GM23338 (cell line): ENCODE measurements at regions not wholly inside any gene's neighbourhood (a gene's known extent, or its start where the extent isn't known, plus 50 kb on each side); places are given as distances from the start of the nearest gene placed in this dataset.

Source experiments
- ATAC-seq: fragments of 200-7000 bp; cut with Tn5 transposase; 3 replicates; pipeline ENCODE4 v1.9.1; 2020
- DNase-seq: peaks from one replicate; pipeline ENCODE4 v3.0.0-alpha.2; 2015; ENCODE audit warnings: low spot score
- H2AFZ ChIP-seq: fragments of 200-600 bp; sonication (generic); 2 replicates; pipeline ENCODE4 v1.8.0; 2016; ENCODE audit warnings: antibody characterized with exemption, mild to moderate bottlenecking, moderate library complexity
- H3F3A ChIP-seq: fragments of 200-600 bp; sonication (generic); replicated peaks from 2 replicates; pipeline ENCODE4 v1.8.0; 2017; ENCODE audit warnings: antibody characterized with exemption, mixed run types, low read depth
- H3K27ac ChIP-seq: fragments of 200-600 bp; sonication (generic); 2 replicates; pipeline ENCODE4 v1.6.1; 2016; ENCODE audit warnings: low read depth
- H3K27me3 ChIP-seq: fragments of 200-600 bp; sonication (generic); 2 replicates; pipeline ENCODE4 v1.8.0; 2016; ENCODE audit warnings: mild to moderate bottlenecking, mixed run types, moderate library complexity; ENCODE audit not compliant: insufficient read depth
- H3K36me3 ChIP-seq: fragments of 200-600 bp; sonication (generic); 2 replicates; pipeline ENCODE4 v1.8.0; 2016; ENCODE audit warnings: mild to moderate bottlenecking; ENCODE audit not compliant: insufficient read depth
- H3K4me1 ChIP-seq: fragments of 200-600 bp; sonication (generic); 2 replicates; pipeline ENCODE4 v1.8.0; 2016; ENCODE audit warnings: mild to moderate bottlenecking, moderate library complexity; ENCODE audit not compliant: insufficient read depth
- H3K4me2 ChIP-seq: fragments of 200-600 bp; sonication (generic); 2 replicates; pipeline ENCODE4 v1.7.1; 2017; ENCODE audit warnings: mixed run types
- H3K4me3 ChIP-seq: fragments of 200-600 bp; sonication (generic); 2 replicates; pipeline ENCODE4 v1.6.1; 2016; ENCODE audit warnings: mixed run types
- H3K79me2 ChIP-seq: fragments of 200-600 bp; sonication (generic); replicated peaks from 2 replicates; pipeline ENCODE4 v1.8.0; 2017; ENCODE audit warnings: mild to moderate bottlenecking; ENCODE audit not compliant: insufficient read depth
- H3K9me2 ChIP-seq: fragments of 200-600 bp; sonication (generic); 2 replicates; pipeline ENCODE4 v1.8.0; 2017; ENCODE audit not compliant: insufficient read depth
- H4K20me1 ChIP-seq: fragments of 200-600 bp; sonication (generic); replicated peaks from 2 replicates; pipeline ENCODE4 v1.8.0; 2017; ENCODE audit warnings: mild to moderate bottlenecking; ENCODE audit not compliant: insufficient read depth
- H3K27ac Mint-ChIP-seq: 2 replicates; pipeline ENCODE4 v1.8.0; 2020; ENCODE audit warnings: inconsistent platforms, mild to moderate bottlenecking, moderate library complexity, mixed read lengths
- H3K27me3 Mint-ChIP-seq: 3 replicates; pipeline ENCODE4 v1.8.0; 2022; ENCODE audit warnings: low read depth, mild to moderate bottlenecking, moderate library complexity, mixed read lengths, inconsistent platforms; ENCODE audit not compliant: insufficient read depth, poor library complexity
- H3K36me3 Mint-ChIP-seq: 3 replicates; pipeline ENCODE4 v1.8.0; 2021; ENCODE audit warnings: low read depth, mild to moderate bottlenecking, inconsistent platforms, moderate library complexity, mixed read lengths
- H3K4me1 Mint-ChIP-seq: 3 replicates; pipeline ENCODE4 v1.8.0; 2020; ENCODE audit warnings: mild to moderate bottlenecking, inconsistent platforms, mixed read lengths
- H3K4me3 Mint-ChIP-seq: 3 replicates; pipeline ENCODE4 v1.8.0; 2021; ENCODE audit warnings: moderate library complexity, mild to moderate bottlenecking, inconsistent platforms, mixed read lengths
- H3K9me3 Mint-ChIP-seq: 3 replicates; pipeline ENCODE4 v1.8.0; 2020; ENCODE audit warnings: moderate library complexity, mild to moderate bottlenecking, inconsistent platforms, mixed read lengths
- CREB1 ChIP-seq: fragments of 250-450 bp; sonication (Bioruptor Pico); IDR thresholded peaks from 2 replicates; pipeline ENCODE4 v1.5.0; 2020; ENCODE audit warnings: low read depth, mild to moderate bottlenecking, moderate library complexity
- CTCF ChIP-seq, 2 experiments: fragments of 200-600 bp in 1 of 2; sonication (generic) in 1 of 2; conservative IDR thresholded peaks; 2 replicates each; pipeline versions ENCODE4 v1.5.1 to v1.6.1; 2016 to 2017; ENCODE audit warnings: antibody characterized with exemption in 2 of 2, low read depth in 2 of 2, mild to moderate bottlenecking in 2 of 2, moderate library complexity in 1 of 2
- ETS1 ChIP-seq: IDR thresholded peaks from 2 replicates; pipeline ENCODE4 v1.6.1; 2016; ENCODE audit warnings: antibody characterized with exemption
- EZH2 ChIP-seq: fragments of 200-600 bp; sonication (generic); IDR thresholded peaks from one replicate; pipeline ENCODE4 v1.8.0; 2017; ENCODE audit warnings: antibody characterized with exemption, mild to moderate bottlenecking, low read depth; ENCODE audit not compliant: unreplicated experiment
- EZH2phosphoT487 ChIP-seq: fragments of 200-600 bp; sonication (generic); IDR thresholded peaks from one replicate; pipeline ENCODE4 v1.8.1; 2018; ENCODE audit warnings: antibody characterized with exemption; ENCODE audit not compliant: unreplicated experiment
- JUNB ChIP-seq: IDR thresholded peaks from one replicate; pipeline ENCODE4 v1.6.1; 2016; ENCODE audit warnings: antibody characterized with exemption; ENCODE audit not compliant: unreplicated experiment
- NANOG ChIP-seq: IDR thresholded peaks from 2 replicates; pipeline ENCODE4 v1.6.1; 2016; ENCODE audit warnings: antibody characterized with exemption, borderline replicate concordance
- POLR2AphosphoS5 ChIP-seq: IDR thresholded peaks from 2 replicates; pipeline ENCODE4 v1.6.1; 2016; ENCODE audit warnings: antibody characterized with exemption, low read depth
- REST ChIP-seq: IDR thresholded peaks from one replicate; pipeline ENCODE4 v1.6.1; 2018; ENCODE audit warnings: antibody characterized with exemption; ENCODE audit not compliant: unreplicated experiment
- STAT1 ChIP-seq: IDR thresholded peaks from one replicate; pipeline ENCODE4 v1.6.1; 2016; ENCODE audit warnings: antibody characterized with exemption; ENCODE audit not compliant: unreplicated experiment
- ZNF114 ChIP-seq: fragments of 250-450 bp; sonication (Bioruptor Pico); IDR thresholded peaks from 2 replicates; pipeline ENCODE4 v1.5.0; 2020; ENCODE audit warnings: mild to moderate bottlenecking, moderate library complexity
- ZNF331 ChIP-seq: fragments of 250-450 bp; sonication (Bioruptor Pico); IDR thresholded peaks from 2 replicates; pipeline ENCODE4 v1.5.0; 2020; ENCODE audit warnings: low read depth, mild to moderate bottlenecking, moderate library complexity
- ZNF462 ChIP-seq: fragments of 250-450 bp; sonication (Bioruptor Pico); IDR thresholded peaks from 2 replicates; pipeline ENCODE4 v1.5.0; 2020; ENCODE audit warnings: mild to moderate bottlenecking, moderate library complexity

GRCh38 chr10:33103863-33104379, 145.9 kb upstream of the ITGB1 start:
- H3K4me1 Mint-ChIP-seq: peaks cover 20% of the 10 kb centered on the region
- no peak for TF ChIP-seq NANOG
- TF ChIP-seq STAT1: no peak
- no peak for TF ChIP-seq EZH2phosphoT487
- TF ChIP-seq CREB1 (CRISPR knock-in tag): no peak
- no peak for TF ChIP-seq REST
- no peak for TF ChIP-seq ETS1
- no peak for TF ChIP-seq JUNB
- TF ChIP-seq EZH2: no peak
- no peak for TF ChIP-seq ZNF331
- TF ChIP-seq ZNF462 (CRISPR knock-in tag): no peak
- TF ChIP-seq POLR2AphosphoS5: no peak
- TF ChIP-seq ZNF114 (CRISPR knock-in tag): no peak
- no peak for TF ChIP-seq CTCF (conservative IDR thresholded peaks at IDR 0.05; ENCODE audit: low read depth in 2 of 2)

More at GRCh38 chr10:33103863-33104379, 145.9 kb upstream of the ITGB1 start:
- H2AFZ ChIP-seq: no peak overlapping the region
- no peaks in the 10 kb centered on the region for H3F3A ChIP-seq
- H3K4me1 ChIP-seq: peaks cover 25% of the 10 kb centered on the region
- Mint-ChIP-seq H3K4me3 (no peak overlapping the region), H3K36me3 (peaks cover 31% of the 10 kb centered on the region), H3K27me3 (peaks cover 9% of the 10 kb centered on the region), H3K9me3 (peaks cover 30% of the 10 kb centered on the region), H3K27ac (no peak overlapping the region)
- H3K36me3 ChIP-seq: no peaks in the 10 kb centered on the region
- H3K4me3 ChIP-seq: no peak overlapping the region
- H4K20me1 ChIP-seq: no peaks in the 10 kb centered on the region
- ATAC-seq (no peak), DNase-seq (no peak)
- no peak overlapping the region for H3K27ac ChIP-seq
- no peaks in the 10 kb centered on the region for H3K27me3 ChIP-seq
- no peak overlapping the region for H3K4me2 ChIP-seq
- H3K79me2 ChIP-seq: no peaks in the 10 kb centered on the region
- H3K9me2 ChIP-seq: 0 out of 2 replicates have a peak, but pooled peaks cover 3% of the 10 kb centered on the region
